Peyer's patch (tissue), 4 donors: ENCODE measurements at regions not wholly inside any gene's neighbourhood (a gene's known extent, or its start where the extent isn't known, plus 50 kb on each side); places are given as distances from the start of the nearest gene placed in this dataset.

Experiments
- CTCF ChIP-seq, 6 experiments: fragments of 450-650 bp in 4 of 6; fragments of 200-600 bp in 2 of 6; sonication (generic) in 1 of 6; IDR thresholded peaks; one replicate each; pipeline ENCODE4 v1.5.1; 2017 to 2019; ENCODE audit warnings: antibody characterized with exemption in 6 of 6, mild to moderate bottlenecking in 3 of 6, moderate library complexity in 1 of 6
- POLR2A ChIP-seq, 2 donors: fragments of 450-650 bp; IDR thresholded peaks; one replicate each; pipeline ENCODE4 v1.5.1; 2017; ENCODE audit warnings: antibody characterized with exemption in 2 of 2, mild to moderate bottlenecking in 2 of 2, moderate library complexity in 2 of 2

- TF ChIP-seq POLR2A (IDR thresholded peaks at IDR 0.05) (no peak), CTCF (IDR thresholded peaks at IDR 0.05) (no peak)
Measured at GRCh38 chr10:123331438-123331837, 177.2 kb downstream of the BUB3 start.
